GM12878 (cell line): ENCODE measurements at regions not wholly inside any gene's neighbourhood (a gene's known extent, or its start where the extent isn't known, plus 50 kb on each side); places are given as distances from the start of the nearest gene placed in this dataset.

Source experiments
- ATAC-seq: fragments of 200-7000 bp; cut with Tn5 transposase; 3 replicates; pipeline ENCODE4 v1.9.1; 2020; ENCODE audit warnings: mild to moderate bottlenecking, moderate library complexity
- BruUV-seq: library from RNA; stranded (reverse); fragments of 400-500 nt; replicated peaks from 2 replicates; lab custom pipeline; 2021; lab: Mats Ljungman, UMichigan
- CTCF ChIA-PET: fragments of 300-600 bp; sonication (Branson Sonifier 250); formaldehyde crosslinking; extraction: SDS; loops from one replicate; lab custom pipeline; 2021; ENCODE audit warnings: inconsistent platforms; lab: Yijun Ruan, JAX
- POLR2A ChIA-PET: fragments of 350-600 bp; formaldehyde crosslinking; extraction: SDS; loops from one replicate; lab custom pipeline; 2021; ENCODE audit warnings: inconsistent platforms; lab: Charles Lee
- RAD21 ChIA-PET: fragments of 300-600 bp; sonication (Branson Sonifier 250); formaldehyde crosslinking; loops from one replicate; lab custom pipeline; 2023; ENCODE audit warnings: antibody characterized with exemption; ENCODE audit not compliant: unreplicated experiment; lab: Charles Lee
- SMC1A ChIA-PET: fragments of 300-600 bp; sonication (Branson Sonifier 250); formaldehyde crosslinking; loops from one replicate; lab custom pipeline; 2023; ENCODE audit not compliant: unreplicated experiment, uncharacterized antibody; lab: Charles Lee
- DNase-seq: peaks from one replicate; pipeline ENCODE4 v3.0.0-alpha.2; 2011; ENCODE audit warnings: low read depth, low spot score
- FAIRE-seq: peaks from 3 replicates; lab custom pipeline; 2011; peaks lifted over from hg19 to GRCh38; lab: Jason Lieb, UNC
- H2AFZ ChIP-seq: 2 replicates; pipeline ENCODE4 v1.6.0; 2011; ENCODE audit warnings: low read depth, low read length, control low read depth; ENCODE audit not compliant: control insufficient read depth
- H3K27ac ChIP-seq: 2 replicates; pipeline ENCODE4 v1.5.1; 2011; ENCODE audit warnings: control low read depth; ENCODE audit not compliant: control insufficient read depth, insufficient read depth
- H3K27me3 ChIP-seq, 2 experiments: replicated peaks in 1 of 2; 2 replicates each; pipeline versions ENCODE4 v1.6.0 to v1.6.1; 2011; ENCODE audit warnings: low read length in 1 of 2; ENCODE audit not compliant: control insufficient read depth in 2 of 2, insufficient read depth in 2 of 2
- H3K36me3 ChIP-seq, 2 experiments: 2 replicates each; pipeline ENCODE4 v1.5.1; 2011; ENCODE audit warnings: low read length in 1 of 2; ENCODE audit not compliant: control insufficient read depth in 2 of 2, insufficient read depth in 2 of 2
- H3K4me1 ChIP-seq: 2 replicates; pipeline ENCODE4 v1.6.1; 2011; ENCODE audit warnings: mild to moderate bottlenecking, low read length, moderate library complexity, mixed read lengths; ENCODE audit not compliant: control insufficient read depth, insufficient read depth
- H3K4me2 ChIP-seq: 2 replicates; pipeline ENCODE4 v1.6.0; 2011; ENCODE audit warnings: control low read depth; ENCODE audit not compliant: control insufficient read depth, insufficient read depth
- H3K4me3 ChIP-seq: fragments of 200-600 bp; sonication (generic); 2 replicates; pipeline ENCODE4 v1.5.1; 2016
- H3K79me2 ChIP-seq: 2 replicates; pipeline ENCODE4 v1.6.0; 2011; ENCODE audit warnings: low read length; ENCODE audit not compliant: control insufficient read depth, insufficient read depth
- H3K9ac ChIP-seq: 2 replicates; pipeline ENCODE4 v1.8.0; 2011; ENCODE audit warnings: low read length, control low read depth, mixed read lengths; ENCODE audit not compliant: control insufficient read depth, insufficient read depth
- H3K9me3 ChIP-seq: replicated peaks from 3 replicates; pipeline ENCODE4 v1.5.1; 2011; ENCODE audit warnings: mild to moderate bottlenecking, low read length; ENCODE audit not compliant: control insufficient read depth, insufficient read depth
- H4K20me1 ChIP-seq: 2 replicates; pipeline ENCODE4 v1.6.0; 2011; ENCODE audit not compliant: control insufficient read depth, insufficient read depth
- BRCA1 ChIP-seq: IDR thresholded peaks from 2 replicates; pipeline ENCODE4 v1.6.1; 2011; ENCODE audit warnings: low read depth, low read length, improper control_type of control experiment
- CUX1 ChIP-seq: IDR thresholded peaks from 2 replicates; pipeline ENCODE4 v1.6.1; 2012; ENCODE audit warnings: improper control_type of control experiment, low read depth, low read length; ENCODE audit not compliant: insufficient replicate concordance
- E2F4 ChIP-seq: IDR thresholded peaks from 2 replicates; pipeline ENCODE4 v1.6.1; 2012; ENCODE audit warnings: low read depth, low read length, improper control_type of control experiment
- MEF2A ChIP-seq: IDR thresholded peaks from 2 replicates; pipeline ENCODE4 v1.6.1; 2011; ENCODE audit warnings: low read depth, mild to moderate bottlenecking, low read length, moderate library complexity; ENCODE audit not compliant: insufficient read depth
- NBN ChIP-seq: fragments of 450-650 bp; IDR thresholded peaks from 2 replicates; pipeline ENCODE4 v1.6.1; 2016
- STAT1 ChIP-seq: fragments of 450-650 bp; conservative IDR thresholded peaks from 2 replicates; pipeline ENCODE4 v1.6.1; 2014; ENCODE audit warnings: antibody characterized with exemption, mild to moderate bottlenecking
- WRNIP1 ChIP-seq: IDR thresholded peaks from 2 replicates; pipeline ENCODE4 v1.6.1; 2011; ENCODE audit warnings: low read depth, low read length, improper control_type of control experiment, borderline replicate concordance
- WGBS: methylation state at CpG from one replicate; pipeline ENCODE4 v1.1.6; 2016; ENCODE audit warnings: low lambda C conversion rate; ENCODE audit not compliant: insufficient replicate concordance, insufficient coverage; ENCODE audit errors: missing lambda C conversion rate; 5-methylcytosine and 5-hydroxymethylcytosine counted together
- in situ Hi-C: fragments of 300-500 bp; cut with MboI; formaldehyde crosslinking; loops from 9 replicates; pipeline ENCODE4 v1.14.3; 2018; ENCODE audit warnings: mixed read lengths
- intact Hi-C: fragments of 100-400 bp; cut with micrococcal nuclease; formaldehyde crosslinking; loops from one replicate; pipeline ENCODE4 v1.14.2; 2022; ENCODE audit not compliant: unreplicated experiment
- TF ChIP-seq, protein P1 (sequence below): fragments of 450-650 bp; conservative IDR thresholded peaks from 2 replicates; pipeline ENCODE4 v1.6.1; 2017; ENCODE audit warnings: mild to moderate bottlenecking, moderate library complexity

DNA sequence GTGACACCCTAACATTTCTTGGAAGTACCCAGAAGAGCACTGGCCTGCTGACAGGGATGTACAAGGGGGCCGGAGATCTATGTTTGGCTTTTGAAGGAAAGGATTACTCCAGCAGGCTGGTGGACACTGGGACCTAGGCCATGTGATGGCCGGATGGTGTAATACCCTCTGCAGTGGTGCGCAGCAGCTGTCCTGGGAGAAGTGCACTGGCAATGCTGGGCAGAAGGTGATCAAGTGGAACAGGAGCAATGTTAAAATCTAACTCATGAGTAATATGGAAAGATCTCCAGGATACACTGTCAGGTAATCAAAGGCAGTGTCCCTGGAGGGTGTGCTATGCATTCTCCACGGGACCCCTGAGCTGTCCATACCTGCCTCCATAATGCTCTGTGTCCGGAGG lies 71.2 kb upstream of the POMGNT2 start:
- FAIRE-seq: no peak
- H3K9ac ChIP-seq: no peak overlapping the region
- no peak overlapping the region for H2AFZ ChIP-seq
- peaks cover 20% of the 10 kb centered on the region for H3K4me1 ChIP-seq
- intact Hi-C loops: no loop called here
- no peak overlapping the region for H3K27ac ChIP-seq
- WGBS: 67% methylated on average over 5 of the region's 5 CpGs
- no peak overlapping the region for H3K4me2 ChIP-seq
- H3K79me2 ChIP-seq: no peaks in the 10 kb centered on the region
- H3K27me3 ChIP-seq: no peaks in the 10 kb centered on the region
- TF ChIP-seq, protein P1, sequence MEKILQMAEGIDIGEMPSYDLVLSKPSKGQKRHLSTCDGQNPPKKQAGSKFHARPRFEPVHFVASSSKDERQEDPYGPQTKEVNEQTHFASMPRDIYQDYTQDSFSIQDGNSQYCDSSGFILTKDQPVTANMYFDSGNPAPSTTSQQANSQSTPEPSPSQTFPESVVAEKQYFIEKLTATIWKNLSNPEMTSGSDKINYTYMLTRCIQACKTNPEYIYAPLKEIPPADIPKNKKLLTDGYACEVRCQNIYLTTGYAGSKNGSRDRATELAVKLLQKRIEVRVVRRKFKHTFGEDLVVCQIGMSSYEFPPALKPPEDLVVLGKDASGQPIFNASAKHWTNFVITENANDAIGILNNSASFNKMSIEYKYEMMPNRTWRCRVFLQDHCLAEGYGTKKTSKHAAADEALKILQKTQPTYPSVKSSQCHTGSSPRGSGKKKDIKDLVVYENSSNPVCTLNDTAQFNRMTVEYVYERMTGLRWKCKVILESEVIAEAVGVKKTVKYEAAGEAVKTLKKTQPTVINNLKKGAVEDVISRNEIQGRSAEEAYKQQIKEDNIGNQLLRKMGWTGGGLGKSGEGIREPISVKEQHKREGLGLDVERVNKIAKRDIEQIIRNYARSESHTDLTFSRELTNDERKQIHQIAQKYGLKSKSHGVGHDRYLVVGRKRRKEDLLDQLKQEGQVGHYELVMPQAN: no peak
- TF ChIP-seq CUX1: no peak
- no peak for TF ChIP-seq MEF2A
- no peak for TF ChIP-seq BRCA1
- no peak for TF ChIP-seq E2F4
- TF ChIP-seq STAT1: no peak
- TF ChIP-seq WRNIP1: no peak
- TF ChIP-seq NBN: no peak
- TF ChIP-seq, all 136 proteins: peak for 0
- in situ Hi-C loops: no loop called here
- no peak for ATAC-seq
- ChIA-PET RAD21 (no interaction called here), POLR2A (no interaction called here), CTCF (no interaction called here), SMC1A (no interaction called here)
- Histone ChIP-seq H3K9me3 (no peaks in the 10 kb centered on the region), H4K20me1 (no peaks in the 10 kb centered on the region), H3K36me3 (no peaks in the 10 kb centered on the region), H3K4me3 (no peak overlapping the region)
- BruUV-seq: no TSS peak
- DNase-seq: no peak
